Thyroid gland (tissue), 4 donors: ENCODE measurements at regions not wholly inside any gene's neighbourhood (a gene's known extent, or its start where the extent isn't known, plus 50 kb on each side); places are given as distances from the start of the nearest gene placed in this dataset.

ENCODE experiments used
- POLR2A ChIP-seq, 2 donors: fragments of 450-650 bp; IDR thresholded peaks; one replicate each; pipeline ENCODE4 v1.6.1; 2017; ENCODE audit warnings: antibody characterized with exemption in 2 of 2, mild to moderate bottlenecking in 2 of 2, moderate library complexity in 1 of 2
- TF ChIP-seq, protein P1 (sequence below), 6 experiments: fragments of 200-600 bp in 3 of 6; fragments of 450-650 bp in 3 of 6; sonication (generic) in 3 of 6; IDR thresholded peaks; one replicate each; pipeline ENCODE4 v1.5.1; 2016 to 2019; ENCODE audit warnings: antibody characterized with exemption in 6 of 6, mild to moderate bottlenecking in 2 of 6, inconsistent platforms in 1 of 6, moderate library complexity in 1 of 6

DNA sequence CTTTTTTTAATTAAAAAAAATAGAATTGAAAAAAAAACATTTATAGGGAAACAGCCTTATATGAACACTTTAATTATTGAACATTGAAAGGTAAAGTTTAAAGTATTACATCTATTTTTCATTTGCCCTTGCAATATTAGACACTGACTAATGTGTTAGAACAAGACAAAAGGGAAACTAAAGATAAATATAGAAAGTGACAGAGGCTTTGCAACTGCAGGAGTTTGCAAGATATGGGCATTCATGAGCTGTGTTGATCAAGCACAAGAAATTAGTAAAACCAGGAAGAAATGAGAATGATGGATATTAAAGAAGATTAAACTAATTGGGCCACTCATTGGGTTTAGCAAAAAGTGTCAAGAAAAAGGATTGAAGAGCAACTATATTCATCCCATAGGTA is 1097.7 kb upstream of the CELF4 start:
- TF ChIP-seq, protein P1, sequence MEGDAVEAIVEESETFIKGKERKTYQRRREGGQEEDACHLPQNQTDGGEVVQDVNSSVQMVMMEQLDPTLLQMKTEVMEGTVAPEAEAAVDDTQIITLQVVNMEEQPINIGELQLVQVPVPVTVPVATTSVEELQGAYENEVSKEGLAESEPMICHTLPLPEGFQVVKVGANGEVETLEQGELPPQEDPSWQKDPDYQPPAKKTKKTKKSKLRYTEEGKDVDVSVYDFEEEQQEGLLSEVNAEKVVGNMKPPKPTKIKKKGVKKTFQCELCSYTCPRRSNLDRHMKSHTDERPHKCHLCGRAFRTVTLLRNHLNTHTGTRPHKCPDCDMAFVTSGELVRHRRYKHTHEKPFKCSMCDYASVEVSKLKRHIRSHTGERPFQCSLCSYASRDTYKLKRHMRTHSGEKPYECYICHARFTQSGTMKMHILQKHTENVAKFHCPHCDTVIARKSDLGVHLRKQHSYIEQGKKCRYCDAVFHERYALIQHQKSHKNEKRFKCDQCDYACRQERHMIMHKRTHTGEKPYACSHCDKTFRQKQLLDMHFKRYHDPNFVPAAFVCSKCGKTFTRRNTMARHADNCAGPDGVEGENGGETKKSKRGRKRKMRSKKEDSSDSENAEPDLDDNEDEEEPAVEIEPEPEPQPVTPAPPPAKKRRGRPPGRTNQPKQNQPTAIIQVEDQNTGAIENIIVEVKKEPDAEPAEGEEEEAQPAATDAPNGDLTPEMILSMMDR (IDR thresholded peaks at IDR 0.05): no peak
- no peak for TF ChIP-seq POLR2A (IDR thresholded peaks at IDR 0.05)
